HG02678 (cell line): ENCODE measurements at regions not wholly inside any gene's neighbourhood (a gene's known extent, or its start where the extent isn't known, plus 50 kb on each side); places are given as distances from the start of the nearest gene placed in this dataset.

Experiments used
- ATAC-seq: cut with Tn5 transposase; IDR thresholded peaks from one replicate; pipeline ENCODE4 v1.9.1; 2021; ENCODE audit warnings: mild to moderate bottlenecking, moderate library complexity; ENCODE audit not compliant: unreplicated experiment

DNA sequence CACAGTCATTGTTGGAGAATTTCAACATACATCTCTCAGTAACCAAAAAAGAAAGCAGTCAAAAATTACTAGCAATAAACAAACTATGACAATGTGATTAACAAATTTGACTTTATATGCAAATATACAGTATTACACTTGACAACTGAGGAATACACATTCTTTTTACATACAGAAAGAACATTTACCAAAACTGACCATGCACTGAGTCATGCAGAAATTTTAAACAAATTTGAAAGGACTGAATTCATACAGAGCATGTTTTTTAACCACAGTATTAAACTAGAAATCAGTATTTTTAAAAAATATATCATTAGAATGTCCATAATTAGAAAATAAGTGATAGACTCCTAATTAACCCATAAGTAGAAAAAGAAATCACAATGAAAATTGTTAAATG is 420.1 kb downstream of the TBC1D4 start:
- no peak for ATAC-seq

GRCh38 chr13:75055296-75055695 is 426.7 kb downstream of the TBC1D4 start:
- ATAC-seq: no peak

DNA sequence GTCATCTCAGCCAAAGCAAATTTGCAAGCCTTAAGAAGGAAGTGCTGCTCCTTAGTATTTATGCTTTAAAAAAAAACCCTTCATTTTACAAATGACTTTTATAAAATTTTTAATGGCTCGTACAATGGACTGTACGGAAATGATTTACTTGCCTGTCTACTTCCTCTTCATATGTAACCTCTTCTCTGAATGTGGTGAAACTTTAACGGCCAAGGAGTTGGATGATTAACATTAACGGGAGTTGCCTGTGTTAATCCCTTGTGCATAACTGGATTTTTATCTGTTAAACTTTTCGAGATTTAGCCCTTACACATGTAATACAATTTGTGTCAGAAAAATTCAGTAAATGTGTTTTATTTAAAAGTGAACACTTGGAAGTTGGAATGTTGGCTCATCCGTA is 429.4 kb downstream of the TBC1D4 start:
- no peak for ATAC-seq

DNA sequence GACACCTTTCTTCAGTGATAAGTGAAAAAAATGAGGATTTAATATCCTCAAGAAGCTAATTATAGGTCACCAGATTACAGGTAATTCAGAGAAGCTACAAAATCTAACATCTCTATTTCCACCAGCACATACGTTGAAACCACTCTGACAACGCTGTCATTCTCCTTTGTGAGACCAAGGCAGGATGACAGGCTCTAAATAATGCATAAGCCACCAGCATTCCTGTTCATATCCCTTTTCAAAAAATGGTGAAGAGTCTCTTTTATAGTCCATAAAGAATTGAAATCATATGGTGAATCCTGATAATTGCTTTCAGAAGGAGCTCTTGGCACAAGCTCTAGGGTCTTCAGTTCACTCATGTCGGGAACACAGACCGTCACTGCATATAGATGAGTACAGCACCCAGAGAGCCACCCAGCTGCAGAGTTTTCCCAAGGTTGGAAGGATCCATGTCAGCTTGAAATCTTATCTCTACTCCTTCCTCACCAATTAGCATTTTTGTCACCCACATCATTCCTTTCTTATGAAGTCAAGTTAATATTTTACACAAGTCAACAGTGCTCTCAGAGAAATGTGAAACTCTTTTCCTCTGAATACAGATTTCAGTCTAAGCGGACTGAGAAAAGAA is 431.4 kb downstream of the TBC1D4 start:
- no peak for ATAC-seq

GRCh38 chr13:75049735-75050335 is 432.1 kb downstream of the TBC1D4 start:
- no peak for ATAC-seq

GRCh38 chr13:75042807-75043206 is 439.2 kb downstream of the TBC1D4 start:
- no peak for ATAC-seq

DNA sequence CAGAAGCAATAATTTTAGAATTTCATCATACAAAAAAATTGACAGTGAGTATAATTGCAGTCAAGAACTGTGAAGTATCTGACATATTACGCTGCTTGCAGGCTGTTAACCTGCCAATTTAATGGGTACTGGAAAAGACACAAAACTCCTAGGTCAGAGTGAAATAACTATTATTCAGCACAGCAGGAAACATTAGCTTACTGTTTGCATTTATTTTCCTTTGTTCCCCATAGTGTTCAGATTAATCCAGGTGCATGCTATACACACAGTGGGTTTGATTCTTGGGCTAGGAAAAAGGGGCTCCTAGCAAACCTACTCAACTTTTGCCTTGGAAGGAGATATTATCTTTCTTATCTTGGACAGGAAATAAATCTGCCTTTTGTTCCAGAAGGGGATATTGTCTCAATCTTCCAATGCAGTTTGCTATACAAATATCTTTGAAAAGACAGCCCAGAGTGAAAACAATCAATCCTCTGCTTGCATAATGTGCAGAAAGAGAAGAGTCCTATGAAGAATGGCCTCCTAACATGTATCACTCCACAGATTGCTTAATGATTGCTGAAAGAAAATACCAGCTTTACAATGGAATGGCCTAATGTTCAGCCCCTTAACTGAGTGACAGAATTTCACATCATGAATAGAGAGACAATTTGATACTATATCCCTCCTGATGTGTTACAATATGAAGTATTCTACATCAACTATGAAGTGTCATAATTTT is 443.4 kb downstream of the TBC1D4 start:
- ATAC-seq: no peak

DNA sequence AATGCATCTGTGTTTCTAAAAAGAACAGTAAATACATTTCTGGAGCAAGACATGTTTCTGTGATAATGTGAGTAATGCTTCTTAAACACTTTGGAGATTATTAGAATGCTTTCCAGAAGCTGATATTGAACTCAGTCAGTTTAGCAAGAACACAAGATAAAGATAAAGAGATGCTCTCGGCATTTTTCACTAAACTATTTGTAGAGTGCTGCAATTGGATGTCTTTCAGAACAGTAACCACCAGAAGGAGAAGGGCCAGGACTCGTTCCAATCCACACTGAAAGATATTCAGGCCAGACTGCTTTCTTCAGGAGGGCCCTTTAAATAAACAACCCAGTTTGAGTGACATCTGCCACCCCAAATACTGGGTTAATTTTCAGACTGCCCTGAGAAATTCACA is 456.0 kb downstream of the TBC1D4 start:
- no peak for ATAC-seq

- no peak for ATAC-seq
Measured at GRCh38 chr13:75024602-75025001, 457.4 kb downstream of the TBC1D4 start.

GRCh38 chr13:75023609-75024008 is 458.4 kb downstream of the TBC1D4 start:
- no peak for ATAC-seq

GRCh38 chr13:75021151-75021550 is 460.8 kb downstream of the TBC1D4 start:
- ATAC-seq: no peak

GRCh38 chr13:75016225-75016624 is 465.7 kb downstream of the TBC1D4 start:
- ATAC-seq: no peak

- no peak for ATAC-seq
Measured at GRCh38 chr13:75013818-75014217, 468.2 kb downstream of the TBC1D4 start.

- ATAC-seq: no peak
Measured at GRCh38 chr13:75010941-75011340, 471.0 kb downstream of the TBC1D4 start.

DNA sequence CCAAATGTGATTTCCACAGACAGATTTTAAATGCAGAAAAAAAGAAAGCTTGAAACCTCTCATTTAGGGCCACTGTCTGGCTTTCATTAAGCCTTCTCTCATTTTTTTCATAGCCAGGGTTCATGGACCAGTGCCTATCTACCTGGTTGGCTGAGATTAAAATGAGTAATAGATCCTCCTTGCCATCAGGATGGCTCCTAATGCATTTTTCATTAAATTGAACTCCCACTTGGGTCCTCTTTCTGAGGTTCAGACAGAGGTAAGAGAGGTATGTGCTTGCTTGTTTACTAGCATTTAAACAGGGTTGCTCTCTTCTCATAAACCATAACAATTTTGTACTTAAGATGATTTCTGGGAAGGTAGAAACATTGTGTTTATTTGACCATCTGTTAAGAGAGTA is 473.0 kb downstream of the TBC1D4 start:
- no peak for ATAC-seq

DNA sequence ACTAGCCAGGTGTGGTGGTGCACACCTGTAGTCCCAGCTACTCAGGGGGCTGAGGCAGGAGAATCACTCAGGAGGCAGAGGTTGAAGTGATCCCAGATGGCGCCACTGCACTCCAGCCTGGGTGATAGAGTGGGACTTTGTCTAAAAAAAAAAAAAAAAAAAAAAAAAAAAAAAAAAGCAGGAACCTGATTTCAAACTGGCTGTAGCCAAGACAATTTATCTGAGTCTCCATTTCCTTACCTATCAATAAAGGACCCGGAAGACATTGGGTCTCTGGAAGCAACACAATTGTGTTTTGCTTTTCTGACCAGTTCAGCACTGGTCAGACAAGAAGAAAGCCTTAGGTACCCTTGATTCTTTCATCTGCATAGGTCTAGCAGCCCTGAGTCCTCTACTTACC is 491.0 kb downstream of the TBC1D4 start:
- no peak for ATAC-seq

DNA sequence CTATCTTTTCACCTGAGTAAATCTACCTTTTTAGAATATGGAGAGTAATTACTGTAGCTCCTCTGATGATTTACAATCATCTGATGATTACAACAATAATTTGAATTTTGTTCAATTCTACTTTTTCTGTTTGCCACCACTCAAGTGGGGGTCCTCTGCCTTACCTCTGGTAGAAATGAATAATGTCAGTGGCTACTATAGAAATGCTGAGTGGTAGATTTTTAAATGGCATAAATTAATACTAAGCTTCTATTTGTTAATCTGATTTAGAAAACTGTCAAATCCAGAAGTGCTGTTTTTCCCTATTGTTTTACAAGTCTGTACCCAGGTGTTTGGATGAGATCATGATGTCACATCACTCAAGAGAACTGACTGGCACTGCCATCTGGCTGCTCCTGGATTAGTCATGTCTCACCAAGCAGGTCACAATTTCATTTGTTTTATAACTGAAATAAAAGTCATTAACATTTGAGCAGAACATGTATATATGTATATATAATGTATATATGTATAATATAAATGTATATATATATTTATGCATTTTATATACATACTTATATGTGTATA is 494.8 kb downstream of the TBC1D4 start:
- ATAC-seq: no peak

- ATAC-seq: no peak
Measured at GRCh38 chr13:74986609-74987008, 495.4 kb downstream of the TBC1D4 start.

DNA sequence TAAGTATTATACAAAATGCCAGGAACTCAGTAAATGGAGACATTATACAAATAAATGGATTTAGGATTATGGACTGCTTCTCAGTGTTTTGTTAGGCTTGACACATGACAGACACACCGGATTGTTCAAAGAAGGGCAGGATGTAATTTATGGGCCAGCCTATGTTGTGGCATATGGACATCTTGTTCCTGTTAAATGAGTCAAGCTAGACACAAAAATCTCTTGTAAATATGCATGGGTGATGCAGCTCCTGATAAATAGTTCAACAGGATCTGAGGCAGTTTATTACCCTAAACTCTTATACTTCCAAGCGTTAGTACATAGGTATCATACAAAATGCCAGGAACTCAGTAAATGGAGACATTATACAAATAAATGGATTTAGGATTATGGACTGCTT is 502.3 kb downstream of the TBC1D4 start:
- no peak for ATAC-seq

DNA sequence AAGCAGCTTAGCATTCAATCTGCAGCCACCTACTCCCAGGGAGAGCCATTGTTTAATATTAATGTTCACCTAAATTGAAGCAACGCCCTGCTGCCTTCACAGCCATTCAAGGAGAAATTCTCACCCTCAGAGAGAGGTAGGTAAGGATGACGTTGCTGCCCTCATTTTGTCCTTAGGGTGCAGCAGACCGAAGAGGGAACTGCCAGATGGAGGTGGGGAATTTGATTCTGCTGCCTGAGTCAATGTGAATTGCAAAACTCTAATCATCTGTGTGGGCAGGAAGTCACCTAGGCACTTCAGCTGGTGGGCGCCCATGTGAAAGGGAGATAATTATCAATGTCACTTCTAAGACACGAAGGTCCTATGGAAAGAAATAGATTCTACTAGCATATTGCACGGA is 503.4 kb downstream of the TBC1D4 start:
- ATAC-seq: no peak

- no peak for ATAC-seq
Measured at GRCh38 chr13:74977498-74977897, 504.5 kb downstream of the TBC1D4 start.

DNA sequence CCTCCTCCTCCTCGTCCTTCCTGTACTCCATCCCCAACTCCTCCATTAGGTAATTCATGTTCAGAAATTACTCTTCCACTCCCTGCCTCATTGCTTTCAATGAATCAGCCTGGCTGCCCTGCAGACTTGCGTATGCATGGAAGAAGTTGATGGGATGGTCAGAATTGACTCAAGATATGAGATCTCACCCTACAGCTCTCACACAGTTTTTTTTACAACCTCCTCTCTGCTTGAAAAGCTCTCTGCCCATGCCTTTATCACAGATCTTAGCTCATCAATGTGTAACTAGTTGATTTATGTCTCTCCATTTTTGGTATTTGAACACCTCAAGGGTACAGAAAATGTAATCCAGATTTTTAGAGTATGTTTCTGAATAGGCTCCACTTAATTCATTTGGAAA is 506.9 kb downstream of the TBC1D4 start:
- no peak for ATAC-seq
